SK-N-SH (cell line): ENCODE measurements at regions not wholly inside any gene's neighbourhood (a gene's known extent, or its start where the extent isn't known, plus 50 kb on each side); places are given as distances from the start of the nearest gene placed in this dataset.

Experiments
- CTCF ChIA-PET: fragments of 300-600, 350-600 bp; formaldehyde crosslinking; extraction: SDS; loops from one replicate; lab custom pipeline; 2021; lab: Yijun Ruan, JAX
- POLR2A ChIA-PET: fragments of 350-600 bp; sonication (Branson Sonifier 250); formaldehyde crosslinking; extraction: SDS; loops from one replicate; lab custom pipeline; 2020; ENCODE audit warnings: antibody characterized with exemption, inconsistent platforms; lab: Yijun Ruan, JAX
- DNase-seq: peaks from one replicate; pipeline ENCODE4 v3.0.0; 2012
- H2AFZ ChIP-seq: fragments of 200-600 bp; sonication (generic); 2 replicates; pipeline ENCODE4 v1.8.1; 2016; ENCODE audit warnings: antibody characterized with exemption, mild to moderate bottlenecking, low read depth
- H3F3A ChIP-seq: fragments of 200-600 bp; sonication (generic); replicated peaks from 2 replicates; pipeline ENCODE3; 2016; ENCODE audit warnings: antibody characterized with exemption, mild to moderate bottlenecking; ENCODE audit not compliant: insufficient read depth
- H3K27ac ChIP-seq, 2 experiments: fragments of 200-500 bp in 1 of 2; fragments of 200-600 bp in 1 of 2; sonication (Bioruptor generic) in 1 of 2; sonication (generic), shearing (Covaris generic) in 1 of 2; 2 replicates each; pipeline versions ENCODE4 v1.5.1 to v1.6.1; 2014 to 2016; ENCODE audit warnings: low read depth in 2 of 2, inconsistent platforms in 1 of 2, low read length in 1 of 2, mild to moderate bottlenecking in 1 of 2, mixed read lengths in 1 of 2
- H3K27me3 ChIP-seq: fragments of 200-600 bp; sonication (generic), shearing (Covaris generic); 2 replicates; pipeline ENCODE4 v1.6.1; 2016; ENCODE audit warnings: mixed run types; ENCODE audit not compliant: insufficient read depth
- H3K36me3 ChIP-seq, 2 experiments: fragments of 200-500 bp in 1 of 2; fragments of 200-600 bp in 1 of 2; sonication (Bioruptor generic) in 1 of 2; sonication (generic) in 1 of 2; replicated peaks in 1 of 2; 2 replicates each; pipeline versions ENCODE3 to v1.5.1; 2014 to 2016; ENCODE audit warnings: low read length in 1 of 2, mild to moderate bottlenecking in 1 of 2; ENCODE audit not compliant: insufficient read depth in 2 of 2, control insufficient read depth in 1 of 2
- H3K4me1 ChIP-seq, 2 experiments: fragments of 200-500 bp in 1 of 2; fragments of 200-600 bp in 1 of 2; sonication (Bioruptor generic) in 1 of 2; sonication (generic), shearing (Covaris generic) in 1 of 2; 2 replicates each; pipeline versions ENCODE4 v1.5.1 to v1.6.1; 2014 to 2016; ENCODE audit warnings: low read depth in 1 of 2, low read length in 1 of 2, mixed run types in 1 of 2; ENCODE audit not compliant: insufficient read depth in 2 of 2, control insufficient read depth in 1 of 2
- H3K4me2 ChIP-seq: fragments of 200-600 bp; sonication (generic), shearing (Covaris generic); 2 replicates; pipeline ENCODE4 v1.6.1; 2017; ENCODE audit warnings: mixed run types
- H3K4me3 ChIP-seq, 2 experiments: fragments of 200-500 bp in 1 of 2; fragments of 200-600 bp in 1 of 2; sonication (Bioruptor generic) in 1 of 2; sonication (generic), shearing (Covaris generic) in 1 of 2; 2 replicates each; pipeline versions ENCODE4 v1.5.1 to v1.8.1; 2014 to 2016; ENCODE audit warnings: low read depth in 2 of 2, inconsistent platforms in 1 of 2, low read length in 1 of 2, mild to moderate bottlenecking in 1 of 2, mixed read lengths in 1 of 2, moderate library complexity in 1 of 2
- H3K79me2 ChIP-seq: fragments of 200-600 bp; sonication (generic); 2 replicates; pipeline ENCODE4 v1.8.1; 2017; ENCODE audit warnings: mild to moderate bottlenecking; ENCODE audit not compliant: insufficient read depth
- H3K9ac ChIP-seq: fragments of 200-600 bp; sonication (generic); 2 replicates; pipeline ENCODE4 v1.6.1; 2017; ENCODE audit warnings: mixed run types
- H3K9me2 ChIP-seq: fragments of 200-600 bp; sonication (generic); 2 replicates; pipeline ENCODE4 v1.6.1; 2017; ENCODE audit warnings: mixed run types
- H3K9me3 ChIP-seq: fragments of 200-600 bp; sonication (generic); 2 replicates; pipeline ENCODE4 v1.6.1; 2017; ENCODE audit warnings: mixed run types, mild to moderate bottlenecking, moderate library complexity
- H4K20me1 ChIP-seq: fragments of 200-600 bp; sonication (generic); 2 replicates; pipeline ENCODE4 v1.6.1; 2017; ENCODE audit warnings: mild to moderate bottlenecking, mixed run types; ENCODE audit not compliant: insufficient read depth
- ELF1 ChIP-seq: IDR thresholded peaks from 2 replicates; pipeline ENCODE4 v1.4.0; 2012
- EP300 ChIP-seq, 2 experiments: IDR thresholded peaks; 2 replicates each; pipeline versions ENCODE4 v1.4.0 to v1.6.1; 2012; ENCODE audit warnings: borderline replicate concordance in 1 of 2, low read depth in 1 of 2, low read length in 1 of 2
- EZH2phosphoT487 ChIP-seq: fragments of 200-600 bp; sonication (generic); IDR thresholded peaks from 2 replicates; pipeline ENCODE4 v1.6.1; 2017; ENCODE audit warnings: low read depth, mixed run types, mild to moderate bottlenecking, antibody characterized with exemption, moderate library complexity, borderline replicate concordance
- FOSL2 ChIP-seq: IDR thresholded peaks from 2 replicates; pipeline ENCODE4 v1.4.0; 2012; ENCODE audit warnings: low read depth, mild to moderate bottlenecking, moderate library complexity, borderline replicate concordance
- FOXJ3 ChIP-seq: sonication (generic); formaldehyde crosslinking; IDR thresholded peaks from 2 replicates; pipeline ENCODE4 v1.5.1; 2020; ENCODE audit warnings: mild to moderate bottlenecking, missing genetic modification reagents
- MAX ChIP-seq: IDR thresholded peaks from 2 replicates; pipeline ENCODE4 v1.4.0; 2012; ENCODE audit warnings: low read depth
- MXI1 ChIP-seq: IDR thresholded peaks from 2 replicates; pipeline ENCODE4 v1.6.1; 2012; ENCODE audit warnings: mild to moderate bottlenecking, low read depth, low read length, improper control_type of control experiment
- NFIC ChIP-seq: IDR thresholded peaks from 2 replicates; pipeline ENCODE4 v1.4.0; 2012; ENCODE audit warnings: borderline replicate concordance
- NRF1 ChIP-seq: IDR thresholded peaks from 2 replicates; pipeline ENCODE4 v1.6.1; 2012; ENCODE audit warnings: low read depth, mild to moderate bottlenecking, low read length
- RAD21 ChIP-seq: IDR thresholded peaks from 2 replicates; pipeline ENCODE4 v1.6.1; 2012; ENCODE audit warnings: mild to moderate bottlenecking, low read length
- RCOR1 ChIP-seq: fragments of 150-350 bp; IDR thresholded peaks from 2 replicates; pipeline ENCODE4 v1.6.1; 2017; ENCODE audit warnings: antibody characterized with exemption, low read length
- REST ChIP-seq: IDR thresholded peaks from 2 replicates; pipeline ENCODE4 v1.6.1; 2012; ENCODE audit warnings: mild to moderate bottlenecking, low read depth, low read length, moderate library complexity
- RXRA ChIP-seq: IDR thresholded peaks from 2 replicates; pipeline ENCODE4 v1.4.0; 2012; ENCODE audit warnings: low read depth, mild to moderate bottlenecking, borderline replicate concordance
- SIN3A ChIP-seq: IDR thresholded peaks from 2 replicates; pipeline ENCODE4 v1.6.1; 2012; ENCODE audit warnings: low read depth, mild to moderate bottlenecking, low read length, moderate library complexity, borderline replicate concordance
- SMC3 ChIP-seq: IDR thresholded peaks from 2 replicates; pipeline ENCODE4 v1.6.1; 2012; ENCODE audit warnings: low read depth, low read length, improper control_type of control experiment
- TAF1 ChIP-seq: IDR thresholded peaks from 2 replicates; pipeline ENCODE4 v1.6.1; 2012; ENCODE audit warnings: low read depth, mild to moderate bottlenecking, low read length, moderate library complexity, borderline replicate concordance
- USF1 ChIP-seq: IDR thresholded peaks from 2 replicates; pipeline ENCODE4 v1.4.0; 2012; ENCODE audit warnings: low read depth, borderline replicate concordance
- USF2 ChIP-seq: fragments of 150-350 bp; IDR thresholded peaks from 2 replicates; pipeline ENCODE4 v1.6.1; 2017; ENCODE audit warnings: antibody characterized with exemption, low read length, low read depth, borderline replicate concordance
- YY1 ChIP-seq: IDR thresholded peaks from 2 replicates; pipeline ENCODE4 v1.4.0; 2012; ENCODE audit warnings: low read depth, mild to moderate bottlenecking
- ZBTB33 ChIP-seq: IDR thresholded peaks from 2 replicates; pipeline ENCODE4 v1.4.0; 2012; ENCODE audit warnings: low read depth, borderline replicate concordance
- WGBS: methylation state at CpG from one replicate; pipeline ENCODE4 v1.1.6; 2017; ENCODE audit warnings: low lambda C conversion rate; 5-methylcytosine and 5-hydroxymethylcytosine counted together

- no peaks in the 10 kb centered on the region for H3K27me3 ChIP-seq
- H3K9ac ChIP-seq, result no peak overlapping the region
- POLR2A ChIA-PET, result no interaction called here
- H3K4me3 ChIP-seq, result no peak overlapping the region
- no peaks in the 10 kb centered on the region for H3K9me2 ChIP-seq
- H3F3A ChIP-seq, result peaks cover 4% of the 10 kb centered on the region
- H3K4me2 ChIP-seq, result no peak overlapping the region
- CTCF ChIA-PET, result interaction anchor here (0.8 to 1.1 kb wide), 3 partner anchors 10 to 16 kb away, joined by 3 read pairs; no protein-coding TSS in a partner anchor
- WGBS, result 76% methylated on average over 3 of the region's 3 CpGs
- no peak overlapping the region; a peak in 1 of 4 replicates for H3K27ac ChIP-seq
- H3K79me2 ChIP-seq, result no peaks in the 10 kb centered on the region
- no peaks in the 10 kb centered on the region for H3K9me3 ChIP-seq
- H3K36me3 ChIP-seq, result no peaks in the 10 kb centered on the region
- no peaks in the 10 kb centered on the region for H4K20me1 ChIP-seq
- TF ChIP-seq SIN3A (no peak), FOXJ3 (no peak), USF1 (no peak), ZBTB33 (no peak), MAX (no peak), ELF1 (no peak), USF2 (no peak), REST (no peak), NFIC (no peak), FOSL2 (no peak), RXRA (no peak), MXI1 (no peak), NRF1 (no peak), RAD21 (no peak), RCOR1 (no peak), EP300 (IDR thresholded peaks at IDR 0.05; ENCODE audit: borderline replicate concordance in 1 of 2, low read depth in 1 of 2, low read length in 1 of 2) (no peak), TAF1 (no peak), EZH2phosphoT487 (no peak), YY1 (no peak), SMC3 (no peak)
- TF ChIP-seq, all 33 proteins: peak for 0
- Histone ChIP-seq H2AFZ (no peak overlapping the region), H3K4me1 (peaks cover 0 to 14% of the 10 kb centered on the region in 2 experiments; a peak in 2 of 4 replicates)
- DNase-seq, result no peak
Measured at GRCh38 chr3:177571944-177572315, 374.6 kb upstream of the TBL1XR1 start.
